ENCODE measurements at regions not wholly inside any gene's neighbourhood (a gene's known extent, or its start where the extent isn't known, plus 50 kb on each side); places are given as distances from the start of the nearest gene placed in this dataset.

GRCh38 chr1:56355422-56355821, 223.9 kb downstream of the PLPP3 start:
- DNase-seq (ENCODE audit: extremely low spot score) = no peak
- CTCF ChIA-PET = no interaction called here
- TF ChIP-seq, protein P1, sequence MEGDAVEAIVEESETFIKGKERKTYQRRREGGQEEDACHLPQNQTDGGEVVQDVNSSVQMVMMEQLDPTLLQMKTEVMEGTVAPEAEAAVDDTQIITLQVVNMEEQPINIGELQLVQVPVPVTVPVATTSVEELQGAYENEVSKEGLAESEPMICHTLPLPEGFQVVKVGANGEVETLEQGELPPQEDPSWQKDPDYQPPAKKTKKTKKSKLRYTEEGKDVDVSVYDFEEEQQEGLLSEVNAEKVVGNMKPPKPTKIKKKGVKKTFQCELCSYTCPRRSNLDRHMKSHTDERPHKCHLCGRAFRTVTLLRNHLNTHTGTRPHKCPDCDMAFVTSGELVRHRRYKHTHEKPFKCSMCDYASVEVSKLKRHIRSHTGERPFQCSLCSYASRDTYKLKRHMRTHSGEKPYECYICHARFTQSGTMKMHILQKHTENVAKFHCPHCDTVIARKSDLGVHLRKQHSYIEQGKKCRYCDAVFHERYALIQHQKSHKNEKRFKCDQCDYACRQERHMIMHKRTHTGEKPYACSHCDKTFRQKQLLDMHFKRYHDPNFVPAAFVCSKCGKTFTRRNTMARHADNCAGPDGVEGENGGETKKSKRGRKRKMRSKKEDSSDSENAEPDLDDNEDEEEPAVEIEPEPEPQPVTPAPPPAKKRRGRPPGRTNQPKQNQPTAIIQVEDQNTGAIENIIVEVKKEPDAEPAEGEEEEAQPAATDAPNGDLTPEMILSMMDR (IDR thresholded peaks at IDR 0.05; ENCODE audit: control extremely low read depth, extremely low read depth, low read depth, missing control alignments) = no peak
- POLR2A ChIA-PET = no interaction called here

GRCh38 chr1:56345831-56346230, 233.5 kb downstream of the PLPP3 start:
- ChIA-PET CTCF (no interaction called here), POLR2A (no interaction called here)
- TF ChIP-seq, protein P1 (IDR thresholded peaks at IDR 0.05; ENCODE audit: control extremely low read depth, extremely low read depth, low read depth, missing control alignments) = no peak
- no peak for DNase-seq (ENCODE audit: extremely low spot score)

DNA sequence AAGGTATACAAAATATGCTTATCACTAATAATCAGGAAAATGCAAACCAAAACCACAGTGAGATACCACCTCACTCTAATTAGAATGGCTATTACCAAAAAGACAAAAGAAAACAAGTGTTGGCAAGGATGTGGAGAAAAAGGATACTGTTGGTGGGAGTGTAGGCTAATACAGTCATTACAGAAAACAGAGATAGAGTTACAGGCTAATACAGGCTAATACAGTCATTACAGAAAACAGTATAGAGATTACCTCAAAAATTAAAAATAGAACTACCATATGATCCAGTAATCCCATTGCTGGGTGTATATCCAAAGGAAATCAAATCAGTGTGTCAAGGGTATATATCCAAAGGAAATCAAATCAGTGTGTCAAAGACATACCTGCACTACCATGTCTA, 238.4 kb downstream of the PLPP3 start:
- TF ChIP-seq, protein P1 (IDR thresholded peaks at IDR 0.05; ENCODE audit: control extremely low read depth, extremely low read depth, low read depth, missing control alignments) = no peak
- ChIA-PET CTCF (no interaction called here), POLR2A (no interaction called here)
- DNase-seq (ENCODE audit: extremely low spot score) = no peak

DNA sequence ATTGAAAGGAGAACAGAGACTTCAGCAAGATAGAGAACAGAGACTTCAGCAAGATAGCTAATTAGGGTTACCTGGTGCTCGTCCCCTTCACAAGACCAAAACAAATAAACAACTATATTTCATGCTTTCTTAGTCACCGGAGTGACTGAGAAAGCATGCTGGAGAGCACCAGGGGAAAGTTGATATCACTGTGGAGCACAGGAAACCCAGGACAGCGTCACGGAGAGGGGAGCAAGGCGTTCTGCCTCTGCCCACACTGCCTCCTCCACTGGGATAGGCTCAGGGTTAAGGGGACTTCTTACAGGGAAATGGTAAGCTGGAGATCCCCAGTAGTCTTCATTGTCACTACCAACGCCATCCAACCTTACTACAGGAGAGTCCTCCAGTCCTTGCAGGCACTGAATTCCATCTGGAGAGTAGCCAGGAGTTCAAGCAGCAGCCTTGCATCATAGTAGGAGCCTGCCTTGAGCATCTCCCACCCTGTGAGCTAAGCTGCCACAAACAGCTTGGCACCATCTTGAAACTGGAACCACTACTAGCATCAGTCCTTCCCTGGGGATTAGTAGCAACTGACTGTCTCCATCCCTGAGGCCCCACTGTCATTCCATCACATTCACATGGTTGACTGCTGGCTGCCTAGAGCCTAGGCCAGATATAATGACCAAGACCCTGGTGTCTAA, 239.4 kb downstream of the PLPP3 start:
- TF ChIP-seq, protein P1 (IDR thresholded peaks at IDR 0.05; ENCODE audit: control extremely low read depth, extremely low read depth, low read depth, missing control alignments) = no peak
- ChIA-PET POLR2A (no interaction called here), CTCF (no interaction called here)
- no peak for DNase-seq (ENCODE audit: extremely low spot score)

GRCh38 chr1:56339093-56339492, 240.3 kb downstream of the PLPP3 start:
- POLR2A ChIA-PET = no interaction called here
- CTCF ChIA-PET = no interaction called here
- TF ChIP-seq, protein P1 (IDR thresholded peaks at IDR 0.05; ENCODE audit: control extremely low read depth, extremely low read depth, low read depth, missing control alignments) = no peak
- no peak for DNase-seq (ENCODE audit: extremely low spot score)

- ChIA-PET CTCF (no interaction called here), POLR2A (no interaction called here)
- TF ChIP-seq, protein P1 (IDR thresholded peaks at IDR 0.05; ENCODE audit: control extremely low read depth, extremely low read depth, low read depth, missing control alignments) = no peak
- no peak for DNase-seq (ENCODE audit: extremely low spot score)
These were observed 242.4 kb downstream of the PLPP3 start for GRCh38 chr1:56336982-56337381.

- TF ChIP-seq, protein P1 (IDR thresholded peaks at IDR 0.05; ENCODE audit: control extremely low read depth, extremely low read depth, low read depth, missing control alignments) = no peak
- ChIA-PET POLR2A (no interaction called here), CTCF (no interaction called here)
- no peak for DNase-seq (ENCODE audit: extremely low spot score)
These were observed 244.0 kb downstream of the PLPP3 start for GRCh38 chr1:56335394-56335793.

Measured in GM10248 (cell line).